Trophoblast cell (in vitro differentiated cells and primary cell): ENCODE measurements at regions not wholly inside any gene's neighbourhood (a gene's known extent, or its start where the extent isn't known, plus 50 kb on each side); places are given as distances from the start of the nearest gene placed in this dataset.

ENCODE experiments used
- DNase-seq, 2 donors: peaks; one replicate each; pipeline ENCODE4 v3.0.0-alpha.2; 2016
- H2AFZ ChIP-seq: 2 replicates; pipeline ENCODE4 v1.6.1; 2013; ENCODE audit warnings: low read length, moderate library complexity, mild to moderate bottlenecking; ENCODE audit not compliant: insufficient read depth, poor library complexity
- H2AK5ac ChIP-seq: 2 replicates; pipeline ENCODE4 v1.6.1; 2013; ENCODE audit warnings: mild to moderate bottlenecking, low read length
- H2BK120ac ChIP-seq: 2 replicates; pipeline ENCODE4 v1.6.1; 2013; ENCODE audit warnings: low read length, mild to moderate bottlenecking, moderate library complexity; ENCODE audit not compliant: insufficient read depth, poor library complexity
- H2BK12ac ChIP-seq: 2 replicates; pipeline ENCODE4 v1.6.1; 2013; ENCODE audit warnings: mild to moderate bottlenecking, low read length, moderate library complexity
- H2BK5ac ChIP-seq: 2 replicates; pipeline ENCODE4 v1.6.1; 2013; ENCODE audit warnings: low read length, low read depth, moderate library complexity, mild to moderate bottlenecking; ENCODE audit not compliant: poor library complexity
- H3K14ac ChIP-seq: 2 replicates; pipeline ENCODE4 v1.6.1; 2013; ENCODE audit warnings: mild to moderate bottlenecking, low read length
- H3K18ac ChIP-seq: 2 replicates; pipeline ENCODE4 v1.6.1; 2013; ENCODE audit warnings: mild to moderate bottlenecking, low read length
- H3K23ac ChIP-seq: 2 replicates; pipeline ENCODE4 v1.6.1; 2013; ENCODE audit warnings: low read length
- H3K27ac ChIP-seq: 2 replicates; pipeline ENCODE4 v1.5.1; 2013; ENCODE audit warnings: low read depth, mild to moderate bottlenecking, inconsistent platforms, low read length, moderate library complexity
- H3K27me3 ChIP-seq: 2 replicates; pipeline ENCODE4 v1.6.1; 2013; ENCODE audit warnings: inconsistent platforms, mild to moderate bottlenecking, low read length, moderate library complexity; ENCODE audit not compliant: insufficient read depth
- H3K36me3 ChIP-seq, 2 experiments: 1 replicate in 1 of 2; 2 replicates in 1 of 2; pipeline ENCODE4 v1.6.1; 2013; ENCODE audit warnings: low read length in 2 of 2, mild to moderate bottlenecking in 2 of 2, moderate library complexity in 1 of 2; ENCODE audit not compliant: insufficient read depth in 2 of 2, control insufficient read depth in 1 of 2
- H3K4ac ChIP-seq: 2 replicates; pipeline ENCODE4 v1.6.1; 2013; ENCODE audit warnings: low read depth, mild to moderate bottlenecking, low read length, moderate library complexity
- H3K4me1 ChIP-seq, 2 experiments: 1 replicate in 1 of 2; 2 replicates in 1 of 2; pipeline ENCODE4 v1.6.1; 2013; ENCODE audit warnings: low read length in 2 of 2, mild to moderate bottlenecking in 2 of 2, moderate library complexity in 1 of 2; ENCODE audit not compliant: insufficient read depth in 2 of 2, control insufficient read depth in 1 of 2
- H3K4me2 ChIP-seq: 2 replicates; pipeline ENCODE4 v1.6.1; 2013; ENCODE audit warnings: inconsistent platforms, mild to moderate bottlenecking, low read length, moderate library complexity
- H3K4me3 ChIP-seq: 2 replicates; pipeline ENCODE4 v1.5.1; 2013; ENCODE audit warnings: mild to moderate bottlenecking, low read depth, low read length, inconsistent platforms
- H3K79me1 ChIP-seq: one replicate; pipeline ENCODE4 v1.6.1; 2013; ENCODE audit warnings: low read length
- H3K79me2 ChIP-seq: 2 replicates; pipeline ENCODE4 v1.6.1; 2013; ENCODE audit warnings: low read length, mild to moderate bottlenecking; ENCODE audit not compliant: control insufficient read depth, insufficient read depth, poor library complexity
- H3K9ac ChIP-seq: 2 replicates; pipeline ENCODE4 v1.6.1; 2013; ENCODE audit warnings: mild to moderate bottlenecking, low read length
- H3K9me3 ChIP-seq: 2 replicates; pipeline ENCODE4 v1.6.1; 2013; ENCODE audit warnings: low read depth, mild to moderate bottlenecking, control low read depth, inconsistent platforms, low read length; ENCODE audit not compliant: insufficient read depth
- H4K12ac ChIP-seq: 2 replicates; pipeline ENCODE4 v1.6.1; 2013; ENCODE audit warnings: low read depth, mild to moderate bottlenecking, low read length, moderate library complexity
- H4K8ac ChIP-seq: 2 replicates; pipeline ENCODE4 v1.6.1; 2013; ENCODE audit warnings: low read depth, mild to moderate bottlenecking, low read length, moderate library complexity
- H4K91ac ChIP-seq: one replicate; pipeline ENCODE4 v1.6.1; 2013; ENCODE audit warnings: low read depth, mild to moderate bottlenecking, low read length, moderate library complexity
- WGBS: extraction: QIAGEN DNeasy Blood & Tissue Kit; methylation state at CpG from one replicate; pipeline ENCODE4 v1.1.7; 2013; ENCODE audit warnings: missing lambda C conversion rate; ENCODE audit not compliant: insufficient read length, insufficient coverage; ENCODE audit errors: extremely low coverage; 5-methylcytosine and 5-hydroxymethylcytosine counted together

DNA sequence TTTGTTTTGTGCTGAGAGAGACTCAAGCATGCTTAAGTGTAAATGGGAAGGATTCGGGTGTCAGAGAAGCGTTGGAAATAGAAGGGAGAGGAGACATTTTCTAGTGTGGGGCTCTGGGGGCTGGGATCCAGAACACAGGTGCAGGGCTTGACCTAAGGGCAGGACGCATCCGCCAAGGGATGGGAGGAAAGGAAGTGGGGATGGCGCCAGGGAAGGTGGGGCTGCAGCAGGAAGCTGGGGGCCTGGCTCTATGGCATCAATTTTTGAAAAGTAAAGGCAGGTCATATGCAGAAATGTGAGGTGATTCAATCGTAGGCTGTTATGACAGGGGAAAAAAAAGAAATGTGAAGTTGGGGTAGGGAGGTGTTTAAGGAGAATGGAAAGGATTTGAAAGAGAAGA, 143.2 kb upstream of the SERTAD2 start:
- no peak overlapping the region for H2BK5ac ChIP-seq
- H3K18ac ChIP-seq: no peak overlapping the region
- DNase-seq: no peak
- H3K79me2 ChIP-seq: peaks cover 2% of the 10 kb centered on the region
- H2AFZ ChIP-seq: no peak overlapping the region
- peaks cover 2% of the 10 kb centered on the region for H3K79me1 ChIP-seq
- WGBS: 100% methylated on average over 1 of the region's 6 CpGs
- no peak overlapping the region for H4K91ac ChIP-seq
- no peak overlapping the region for H3K4me3 ChIP-seq
- H3K27ac ChIP-seq: no peak overlapping the region
- no peak overlapping the region for H2AK5ac ChIP-seq
- H2BK120ac ChIP-seq: no peak overlapping the region
- H3K14ac ChIP-seq: no peak overlapping the region
- no peak overlapping the region for H3K9ac ChIP-seq
- H2BK12ac ChIP-seq: no peak overlapping the region
- H3K4me2 ChIP-seq: no peak overlapping the region
- H3K27me3 ChIP-seq: no peaks in the 10 kb centered on the region
- H3K9me3 ChIP-seq: no peaks in the 10 kb centered on the region
- no peak overlapping the region for H3K4ac ChIP-seq
- no peak overlapping the region for H4K8ac ChIP-seq
- H3K4me1 ChIP-seq: peaks cover 3 to 5% of the 10 kb centered on the region in 2 experiments
- H3K36me3 ChIP-seq: no peaks in the 10 kb centered on the region
- H3K23ac ChIP-seq: no peak overlapping the region
- no peak overlapping the region for H4K12ac ChIP-seq

- H3K27me3 ChIP-seq: no peaks in the 10 kb centered on the region
- H3K23ac ChIP-seq: no peak overlapping the region
- no peak overlapping the region for H2BK12ac ChIP-seq
- no peak overlapping the region for H2AFZ ChIP-seq
- WGBS: no CpG with 5 or more reads among the region's 4 CpGs
- no peak overlapping the region for H2BK120ac ChIP-seq
- H3K9me3 ChIP-seq: no peaks in the 10 kb centered on the region
- H3K4me2 ChIP-seq: no peak overlapping the region
- no peak overlapping the region for H4K12ac ChIP-seq
- H3K27ac ChIP-seq: no peak overlapping the region
- H3K9ac ChIP-seq: no peak overlapping the region
- H3K4me1 ChIP-seq: peaks cover 3 to 5% of the 10 kb centered on the region in 2 experiments
- H3K18ac ChIP-seq: no peak overlapping the region
- H3K79me1 ChIP-seq: peaks cover 2% of the 10 kb centered on the region
- H4K91ac ChIP-seq: no peak overlapping the region
- no peak overlapping the region for H3K14ac ChIP-seq
- no peak for DNase-seq
- no peak overlapping the region for H4K8ac ChIP-seq
- no peak overlapping the region for H3K4me3 ChIP-seq
- peaks cover 2% of the 10 kb centered on the region for H3K79me2 ChIP-seq
- no peak overlapping the region for H2BK5ac ChIP-seq
- no peaks in the 10 kb centered on the region for H3K36me3 ChIP-seq
- no peak overlapping the region for H2AK5ac ChIP-seq
- no peak overlapping the region for H3K4ac ChIP-seq
Observed at GRCh38 chr2:64797881-64798575, 144.3 kb upstream of the SERTAD2 start.

- Histone ChIP-seq H3K27ac (no peak overlapping the region), H4K91ac (no peak overlapping the region), H4K12ac (no peak overlapping the region), H3K4me1 (peaks cover 3 to 5% of the 10 kb centered on the region in 2 experiments), H3K4ac (no peak overlapping the region), H2AFZ (no peak overlapping the region), H3K18ac (no peak overlapping the region), H3K9ac (no peak overlapping the region), H3K36me3 (no peaks in the 10 kb centered on the region), H3K23ac (no peak overlapping the region), H3K4me2 (no peak overlapping the region), H3K79me2 (peaks cover 2% of the 10 kb centered on the region), H3K14ac (no peak overlapping the region), H2BK12ac (no peak overlapping the region), H3K4me3 (no peak overlapping the region), H3K79me1 (peaks cover 2% of the 10 kb centered on the region), H2BK120ac (no peak overlapping the region), H3K27me3 (no peaks in the 10 kb centered on the region), H2AK5ac (no peak overlapping the region), H4K8ac (no peak overlapping the region), H3K9me3 (no peaks in the 10 kb centered on the region), H2BK5ac (no peak overlapping the region)
- WGBS: no CpG with 5 or more reads among the region's 4 CpGs
- no peak for DNase-seq
Observed at GRCh38 chr2:64799592-64800252, 146.0 kb upstream of the SERTAD2 start.

DNA sequence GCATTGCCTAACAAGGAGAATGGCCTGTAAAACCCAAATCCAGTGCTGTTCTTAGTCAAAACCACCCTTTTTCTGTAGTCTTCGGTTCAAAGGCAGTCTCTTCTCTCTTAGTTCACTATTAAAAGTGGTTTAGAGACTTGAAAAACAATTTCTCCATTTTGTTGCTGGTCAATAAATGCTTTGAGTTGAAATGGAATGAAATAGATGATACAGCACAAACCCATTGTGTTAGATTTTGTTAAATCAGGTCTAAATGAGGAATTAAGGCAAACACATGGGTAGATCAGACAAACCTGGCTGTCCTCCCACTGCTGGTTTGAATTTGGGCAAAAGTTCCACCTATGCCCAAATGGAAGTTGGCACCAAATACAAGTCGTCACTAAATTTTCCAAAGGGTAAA, 150.1 kb upstream of the SERTAD2 start:
- Histone ChIP-seq H3K23ac (no peak overlapping the region), H3K9me3 (no peaks in the 10 kb centered on the region), H3K14ac (no peak overlapping the region), H2BK12ac (no peak overlapping the region), H4K91ac (no peak overlapping the region), H3K4me3 (no peak overlapping the region), H3K27me3 (no peaks in the 10 kb centered on the region), H3K27ac (no peak overlapping the region), H2BK5ac (no peak overlapping the region), H3K9ac (no peak overlapping the region), H3K79me2 (peaks cover 2% of the 10 kb centered on the region), H3K79me1 (peaks cover 2% of the 10 kb centered on the region), H3K4me2 (no peak overlapping the region), H3K18ac (no peak overlapping the region), H4K8ac (no peak overlapping the region), H3K4ac (no peak overlapping the region), H3K4me1 (peaks cover 4 to 9% of the 10 kb centered on the region in 2 experiments), H2AFZ (no peak overlapping the region), H4K12ac (no peak overlapping the region), H2AK5ac (no peak overlapping the region), H3K36me3 (no peaks in the 10 kb centered on the region), H2BK120ac (no peak overlapping the region)
- no peak for DNase-seq
- WGBS: no CpG with 5 or more reads among the region's 2 CpGs
